OCI-LY7 (cell line): ENCODE measurements at regions not wholly inside any gene's neighbourhood (a gene's known extent, or its start where the extent isn't known, plus 50 kb on each side); places are given as distances from the start of the nearest gene placed in this dataset.

ENCODE experiments used
- EZH2phosphoT487 ChIP-seq: fragments of 200-600 bp; sonication (generic); IDR thresholded peaks from 2 replicates; pipeline ENCODE4 v1.6.1; 2018; ENCODE audit warnings: low read depth, borderline replicate concordance, mild to moderate bottlenecking, mixed run types, antibody characterized with exemption, low read length, moderate library complexity, mixed read lengths
- TF ChIP-seq, protein P1 (sequence below): fragments of 200-600 bp; sonication (generic); conservative IDR thresholded peaks from 2 replicates; pipeline ENCODE4 v1.5.1; 2014; ENCODE audit warnings: mild to moderate bottlenecking, antibody characterized with exemption, low read length, moderate library complexity, mixed read lengths

DNA sequence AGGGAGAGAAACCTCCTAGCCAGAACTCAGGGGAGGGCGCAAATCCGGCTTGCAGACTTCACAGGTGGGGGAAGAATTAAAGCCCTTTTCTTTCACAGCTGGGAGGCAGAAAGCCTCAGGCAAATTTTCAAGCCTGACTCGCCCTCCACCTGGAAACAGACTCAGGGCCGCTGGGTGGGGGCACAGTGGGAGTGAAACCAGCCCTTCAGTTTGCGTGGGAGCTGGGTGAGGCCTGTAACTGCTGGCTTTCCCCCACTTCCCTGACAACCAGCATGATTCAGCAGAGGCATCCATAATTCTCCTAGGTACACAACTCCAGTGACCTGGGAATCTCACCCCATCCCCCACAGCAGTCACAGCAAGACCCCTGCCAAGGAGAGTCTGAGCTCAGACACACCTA lies 206.9 kb upstream of the INTU start:
- no peak for TF ChIP-seq EZH2phosphoT487
- TF ChIP-seq, protein P1, sequence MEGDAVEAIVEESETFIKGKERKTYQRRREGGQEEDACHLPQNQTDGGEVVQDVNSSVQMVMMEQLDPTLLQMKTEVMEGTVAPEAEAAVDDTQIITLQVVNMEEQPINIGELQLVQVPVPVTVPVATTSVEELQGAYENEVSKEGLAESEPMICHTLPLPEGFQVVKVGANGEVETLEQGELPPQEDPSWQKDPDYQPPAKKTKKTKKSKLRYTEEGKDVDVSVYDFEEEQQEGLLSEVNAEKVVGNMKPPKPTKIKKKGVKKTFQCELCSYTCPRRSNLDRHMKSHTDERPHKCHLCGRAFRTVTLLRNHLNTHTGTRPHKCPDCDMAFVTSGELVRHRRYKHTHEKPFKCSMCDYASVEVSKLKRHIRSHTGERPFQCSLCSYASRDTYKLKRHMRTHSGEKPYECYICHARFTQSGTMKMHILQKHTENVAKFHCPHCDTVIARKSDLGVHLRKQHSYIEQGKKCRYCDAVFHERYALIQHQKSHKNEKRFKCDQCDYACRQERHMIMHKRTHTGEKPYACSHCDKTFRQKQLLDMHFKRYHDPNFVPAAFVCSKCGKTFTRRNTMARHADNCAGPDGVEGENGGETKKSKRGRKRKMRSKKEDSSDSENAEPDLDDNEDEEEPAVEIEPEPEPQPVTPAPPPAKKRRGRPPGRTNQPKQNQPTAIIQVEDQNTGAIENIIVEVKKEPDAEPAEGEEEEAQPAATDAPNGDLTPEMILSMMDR, result no peak
